ENCODE measurements at regions not wholly inside any gene's neighbourhood (a gene's known extent, or its start where the extent isn't known, plus 50 kb on each side); places are given as distances from the start of the nearest gene placed in this dataset.

GRCh38 chr14:58866391-58866790 is 228.6 kb downstream of the DACT1 start:
- H3K4me1 ChIP-seq (ENCODE audit: control insufficient read depth, insufficient read depth, low read length) = no peaks in the 10 kb centered on the region
- no peaks in the 10 kb centered on the region for H3K9me3 ChIP-seq (ENCODE audit: control insufficient read depth, insufficient read depth, low read length)
- H3K27me3 ChIP-seq (ENCODE audit: control insufficient read depth, insufficient read depth, low read length) = no peaks in the 10 kb centered on the region
- no peak overlapping the region for H3K9ac ChIP-seq (ENCODE audit: low read depth, low read length)
- no peaks in the 10 kb centered on the region for H3K36me3 ChIP-seq (ENCODE audit: control insufficient read depth, insufficient read depth, low read length)
- no peak overlapping the region for H3K4me3 ChIP-seq (ENCODE audit: low read depth, low read length)

GRCh38 chr14:58870961-58871360 is 233.2 kb downstream of the DACT1 start:
- H3K27me3 ChIP-seq (ENCODE audit: control insufficient read depth, insufficient read depth, low read length) = no peaks in the 10 kb centered on the region
- no peak overlapping the region for H3K4me3 ChIP-seq (ENCODE audit: low read depth, low read length)
- no peak overlapping the region for H3K9ac ChIP-seq (ENCODE audit: low read depth, low read length)
- no peaks in the 10 kb centered on the region for H3K4me1 ChIP-seq (ENCODE audit: control insufficient read depth, insufficient read depth, low read length)
- no peaks in the 10 kb centered on the region for H3K9me3 ChIP-seq (ENCODE audit: control insufficient read depth, insufficient read depth, low read length)
- H3K36me3 ChIP-seq (ENCODE audit: control insufficient read depth, insufficient read depth, low read length) = no peaks in the 10 kb centered on the region

DNA sequence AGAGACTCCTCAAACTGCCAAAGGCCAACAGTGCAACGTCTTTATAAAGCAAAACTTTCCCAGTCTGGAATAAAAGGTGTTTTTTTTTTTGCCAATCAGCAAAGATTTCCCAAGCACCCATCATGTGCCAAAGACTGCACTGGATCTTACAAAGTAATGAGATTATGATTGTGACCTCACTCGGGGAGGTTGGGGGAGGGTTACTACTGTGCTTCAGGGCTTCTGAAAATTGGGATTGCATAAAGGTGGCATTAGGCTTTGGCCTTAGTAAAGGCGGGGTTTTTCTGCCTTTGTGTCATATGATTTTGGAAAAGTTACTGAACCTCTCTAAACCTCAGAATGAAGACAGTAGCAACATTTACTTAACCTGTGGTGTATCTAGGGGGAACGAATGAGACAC is 233.8 kb downstream of the DACT1 start:
- Histone ChIP-seq H3K27me3 (ENCODE audit: control insufficient read depth, insufficient read depth, low read length) (no peaks in the 10 kb centered on the region), H3K4me3 (ENCODE audit: low read depth, low read length) (no peak overlapping the region), H3K4me1 (ENCODE audit: control insufficient read depth, insufficient read depth, low read length) (no peaks in the 10 kb centered on the region), H3K9me3 (ENCODE audit: control insufficient read depth, insufficient read depth, low read length) (no peaks in the 10 kb centered on the region), H3K36me3 (ENCODE audit: control insufficient read depth, insufficient read depth, low read length) (no peaks in the 10 kb centered on the region), H3K9ac (ENCODE audit: low read depth, low read length) (no peak overlapping the region)

- Histone ChIP-seq H3K9me3 (ENCODE audit: control insufficient read depth, insufficient read depth, low read length) (no peaks in the 10 kb centered on the region), H3K4me3 (ENCODE audit: low read depth, low read length) (no peak overlapping the region), H3K27me3 (ENCODE audit: control insufficient read depth, insufficient read depth, low read length) (no peaks in the 10 kb centered on the region), H3K36me3 (ENCODE audit: control insufficient read depth, insufficient read depth, low read length) (no peaks in the 10 kb centered on the region), H3K9ac (ENCODE audit: low read depth, low read length) (no peak overlapping the region), H3K4me1 (ENCODE audit: control insufficient read depth, insufficient read depth, low read length) (no peaks in the 10 kb centered on the region)
These were observed 234.3 kb downstream of the DACT1 start for GRCh38 chr14:58872061-58872460.

DNA sequence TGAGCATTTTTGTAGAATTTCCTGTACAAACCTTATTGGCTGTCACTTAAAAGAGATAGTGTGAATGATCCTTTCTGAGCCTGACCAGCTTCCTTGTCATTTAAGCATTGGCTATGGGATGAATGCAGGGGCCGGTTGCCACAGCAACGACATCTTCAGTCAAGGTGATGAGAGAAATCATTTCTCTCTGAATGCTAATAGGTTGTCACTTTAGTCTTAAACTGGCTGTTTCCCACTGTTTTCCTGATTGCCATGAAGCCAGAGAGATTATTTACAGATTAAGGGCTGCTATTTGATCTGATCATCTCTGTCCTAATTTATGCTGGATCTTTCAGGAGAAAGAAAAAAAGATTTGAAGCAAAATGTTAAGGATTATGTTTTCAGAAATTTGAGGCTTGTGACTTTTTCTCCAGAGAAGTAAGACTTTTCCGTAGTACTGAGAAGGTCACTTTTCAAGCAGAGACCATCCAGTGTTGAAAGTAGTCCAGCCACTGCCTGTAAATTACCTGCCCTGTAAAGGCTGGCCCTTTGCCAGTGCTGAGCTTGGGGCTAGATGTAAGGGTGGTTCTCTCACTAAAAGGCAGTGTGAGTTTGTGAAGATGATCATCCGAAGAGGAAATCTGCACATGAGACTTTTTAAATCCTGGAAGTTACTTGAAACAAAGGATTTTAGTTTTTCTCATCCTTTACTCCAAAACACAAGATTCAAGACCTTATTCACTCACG is 235.6 kb downstream of the DACT1 start:
- Histone ChIP-seq H3K4me1 (ENCODE audit: control insufficient read depth, insufficient read depth, low read length) (no peaks in the 10 kb centered on the region), H3K9ac (ENCODE audit: low read depth, low read length) (no peak overlapping the region), H3K36me3 (ENCODE audit: control insufficient read depth, insufficient read depth, low read length) (no peaks in the 10 kb centered on the region), H3K4me3 (ENCODE audit: low read depth, low read length) (no peak overlapping the region), H3K9me3 (ENCODE audit: control insufficient read depth, insufficient read depth, low read length) (no peaks in the 10 kb centered on the region), H3K27me3 (ENCODE audit: control insufficient read depth, insufficient read depth, low read length) (no peaks in the 10 kb centered on the region)

DNA sequence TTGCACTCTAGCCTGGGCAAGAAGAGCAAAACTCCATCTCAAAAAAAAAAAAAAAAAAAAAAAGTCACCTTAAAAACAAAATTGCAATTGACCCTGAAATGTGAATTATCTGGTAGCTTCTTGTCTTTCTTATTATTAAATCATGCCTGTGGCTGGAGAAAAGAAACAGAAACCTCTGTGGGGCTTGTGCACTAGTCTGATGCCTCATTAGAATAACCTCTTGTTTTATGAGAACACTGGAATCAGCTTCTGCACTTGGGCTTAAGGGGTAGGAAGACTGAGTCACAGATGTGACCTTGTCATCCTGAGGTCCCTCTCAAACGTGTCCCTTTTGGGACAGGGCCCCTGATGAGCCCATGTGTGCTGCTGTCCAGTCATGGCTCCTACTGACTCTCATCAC is 237.9 kb downstream of the DACT1 start:
- H3K4me3 ChIP-seq (ENCODE audit: low read depth, low read length) = no peak overlapping the region
- H3K36me3 ChIP-seq (ENCODE audit: control insufficient read depth, insufficient read depth, low read length) = no peaks in the 10 kb centered on the region
- no peaks in the 10 kb centered on the region for H3K4me1 ChIP-seq (ENCODE audit: control insufficient read depth, insufficient read depth, low read length)
- H3K9ac ChIP-seq (ENCODE audit: low read depth, low read length) = no peak overlapping the region
- no peaks in the 10 kb centered on the region for H3K9me3 ChIP-seq (ENCODE audit: control insufficient read depth, insufficient read depth, low read length)
- no peaks in the 10 kb centered on the region for H3K27me3 ChIP-seq (ENCODE audit: control insufficient read depth, insufficient read depth, low read length)

GRCh38 chr14:58876608-58877007 is 238.8 kb downstream of the DACT1 start:
- H3K9me3 ChIP-seq (ENCODE audit: control insufficient read depth, insufficient read depth, low read length) = no peaks in the 10 kb centered on the region
- H3K4me3 ChIP-seq (ENCODE audit: low read depth, low read length) = no peak overlapping the region
- no peaks in the 10 kb centered on the region for H3K36me3 ChIP-seq (ENCODE audit: control insufficient read depth, insufficient read depth, low read length)
- no peaks in the 10 kb centered on the region for H3K27me3 ChIP-seq (ENCODE audit: control insufficient read depth, insufficient read depth, low read length)
- H3K9ac ChIP-seq (ENCODE audit: low read depth, low read length) = no peak overlapping the region
- H3K4me1 ChIP-seq (ENCODE audit: control insufficient read depth, insufficient read depth, low read length) = no peaks in the 10 kb centered on the region

- no peaks in the 10 kb centered on the region for H3K27me3 ChIP-seq (ENCODE audit: control insufficient read depth, insufficient read depth, low read length)
- H3K9ac ChIP-seq (ENCODE audit: low read depth, low read length) = no peak overlapping the region
- H3K4me3 ChIP-seq (ENCODE audit: low read depth, low read length) = no peak overlapping the region
- no peaks in the 10 kb centered on the region for H3K36me3 ChIP-seq (ENCODE audit: control insufficient read depth, insufficient read depth, low read length)
- H3K9me3 ChIP-seq (ENCODE audit: control insufficient read depth, insufficient read depth, low read length) = no peaks in the 10 kb centered on the region
- H3K4me1 ChIP-seq (ENCODE audit: control insufficient read depth, insufficient read depth, low read length) = no peaks in the 10 kb centered on the region
These were observed 240.8 kb downstream of the DACT1 start for GRCh38 chr14:58878439-58879139.

- no peaks in the 10 kb centered on the region for H3K9me3 ChIP-seq (ENCODE audit: control insufficient read depth, insufficient read depth, low read length)
- H3K36me3 ChIP-seq (ENCODE audit: control insufficient read depth, insufficient read depth, low read length) = no peaks in the 10 kb centered on the region
- no peak overlapping the region for H3K4me3 ChIP-seq (ENCODE audit: low read depth, low read length)
- no peak overlapping the region for H3K9ac ChIP-seq (ENCODE audit: low read depth, low read length)
- no peaks in the 10 kb centered on the region for H3K4me1 ChIP-seq (ENCODE audit: control insufficient read depth, insufficient read depth, low read length)
- H3K27me3 ChIP-seq (ENCODE audit: control insufficient read depth, insufficient read depth, low read length) = no peaks in the 10 kb centered on the region
These were observed 243.7 kb downstream of the DACT1 start for GRCh38 chr14:58881433-58881832.

DNA sequence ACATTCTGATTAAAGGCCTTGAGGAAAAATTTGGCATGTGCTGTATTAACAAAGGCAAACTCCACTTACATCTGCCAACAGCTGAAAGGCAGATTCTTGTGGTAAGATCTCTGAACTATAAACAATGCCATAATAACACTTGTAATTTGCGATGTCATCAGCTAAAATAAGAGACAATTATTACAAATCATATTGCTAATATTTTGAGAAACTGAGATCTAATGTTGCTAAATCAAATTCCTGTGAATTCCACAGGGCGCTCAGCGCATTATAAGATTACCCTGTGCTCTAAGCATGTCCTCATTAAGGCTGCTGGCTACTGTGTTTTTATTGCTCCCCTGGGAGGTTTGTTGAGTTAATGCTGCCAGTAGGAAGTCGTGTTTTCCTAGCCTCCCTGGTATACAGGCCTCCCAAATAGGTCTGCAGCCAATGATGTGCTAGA is 244.8 kb downstream of the DACT1 start:
- H3K36me3 ChIP-seq (ENCODE audit: control insufficient read depth, insufficient read depth, low read length) = no peaks in the 10 kb centered on the region
- no peaks in the 10 kb centered on the region for H3K9me3 ChIP-seq (ENCODE audit: control insufficient read depth, insufficient read depth, low read length)

GRCh38 chr14:58884442-58884841 is 246.7 kb downstream of the DACT1 start:
- Histone ChIP-seq H3K4me3 (ENCODE audit: low read depth, low read length) (no peak overlapping the region), H3K9me3 (ENCODE audit: control insufficient read depth, insufficient read depth, low read length) (no peaks in the 10 kb centered on the region), H3K36me3 (ENCODE audit: control insufficient read depth, insufficient read depth, low read length) (no peaks in the 10 kb centered on the region), H3K4me1 (ENCODE audit: control insufficient read depth, insufficient read depth, low read length) (no peaks in the 10 kb centered on the region), H3K9ac (ENCODE audit: low read depth, low read length) (no peak overlapping the region), H3K27me3 (ENCODE audit: control insufficient read depth, insufficient read depth, low read length) (no peaks in the 10 kb centered on the region)

More for the DNA sequence above, 244.8 kb downstream of the DACT1 start:
- Histone ChIP-seq H3K9ac (ENCODE audit: low read depth, low read length) (no peak overlapping the region), H3K4me3 (ENCODE audit: low read depth, low read length) (no peak overlapping the region), H3K27me3 (ENCODE audit: control insufficient read depth, insufficient read depth, low read length) (no peaks in the 10 kb centered on the region), H3K4me1 (ENCODE audit: control insufficient read depth, insufficient read depth, low read length) (no peaks in the 10 kb centered on the region)

DNA sequence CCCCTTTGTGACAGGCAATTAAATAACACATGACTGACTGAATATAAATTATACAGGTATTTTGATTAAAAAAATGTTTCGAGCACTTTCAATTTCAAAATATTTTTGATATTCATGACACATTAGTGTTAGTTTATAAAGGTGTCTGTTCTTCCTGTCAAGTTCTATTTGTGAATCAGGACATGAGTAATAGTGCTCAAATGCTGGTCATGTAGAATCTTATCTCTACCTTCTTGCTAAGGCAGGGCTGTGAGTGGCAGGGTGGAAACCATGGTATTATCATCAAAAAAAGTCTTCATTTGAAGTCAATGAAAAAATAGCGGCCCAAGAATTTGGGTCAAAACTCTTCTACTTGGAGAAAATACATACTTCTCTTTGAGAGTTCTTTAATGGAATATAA is 250.2 kb downstream of the DACT1 start:
- no peaks in the 10 kb centered on the region for H3K27me3 ChIP-seq (ENCODE audit: control insufficient read depth, insufficient read depth, low read length)
- H3K9ac ChIP-seq (ENCODE audit: low read depth, low read length) = no peak overlapping the region
- no peak overlapping the region for H3K4me3 ChIP-seq (ENCODE audit: low read depth, low read length)
- no peaks in the 10 kb centered on the region for H3K4me1 ChIP-seq (ENCODE audit: control insufficient read depth, insufficient read depth, low read length)
- H3K9me3 ChIP-seq (ENCODE audit: control insufficient read depth, insufficient read depth, low read length) = no peaks in the 10 kb centered on the region
- H3K36me3 ChIP-seq (ENCODE audit: control insufficient read depth, insufficient read depth, low read length) = no peaks in the 10 kb centered on the region

Measured in iPS-15b (cell line).